Peyer's patch (tissue), 4 donors: ENCODE measurements at regions not wholly inside any gene's neighbourhood (a gene's known extent, or its start where the extent isn't known, plus 50 kb on each side); places are given as distances from the start of the nearest gene placed in this dataset.

Experiments
- POLR2A ChIP-seq, 2 donors: fragments of 450-650 bp; IDR thresholded peaks; one replicate each; pipeline ENCODE4 v1.5.1; 2017; ENCODE audit warnings: antibody characterized with exemption in 2 of 2, mild to moderate bottlenecking in 2 of 2, moderate library complexity in 2 of 2
- TF ChIP-seq, protein P1 (sequence below), 6 experiments: fragments of 450-650 bp in 4 of 6; fragments of 200-600 bp in 2 of 6; sonication (generic) in 1 of 6; IDR thresholded peaks; one replicate each; pipeline ENCODE4 v1.5.1; 2017 to 2019; ENCODE audit warnings: antibody characterized with exemption in 6 of 6, mild to moderate bottlenecking in 3 of 6, moderate library complexity in 1 of 6

DNA sequence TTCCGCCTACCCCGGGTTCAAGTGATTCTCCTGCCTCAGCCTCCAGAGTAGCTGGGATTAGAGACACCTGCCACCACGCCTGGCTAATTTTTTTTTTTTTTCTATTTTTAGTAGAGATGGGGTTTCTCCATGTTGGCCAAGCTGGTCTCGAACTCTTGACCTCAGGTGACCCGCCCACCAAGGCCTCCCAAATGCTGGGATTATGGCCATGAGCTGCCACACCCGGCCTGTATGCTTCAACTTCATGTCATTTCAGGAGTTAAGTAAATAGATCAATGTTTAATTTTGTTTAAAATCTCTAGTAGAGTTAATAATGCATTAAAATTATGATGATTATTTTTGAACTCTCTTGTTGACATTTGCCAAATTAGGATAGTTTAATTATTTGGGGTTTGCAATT lies 121.1 kb upstream of the ALDH1A3 start:
- TF ChIP-seq, protein P1, sequence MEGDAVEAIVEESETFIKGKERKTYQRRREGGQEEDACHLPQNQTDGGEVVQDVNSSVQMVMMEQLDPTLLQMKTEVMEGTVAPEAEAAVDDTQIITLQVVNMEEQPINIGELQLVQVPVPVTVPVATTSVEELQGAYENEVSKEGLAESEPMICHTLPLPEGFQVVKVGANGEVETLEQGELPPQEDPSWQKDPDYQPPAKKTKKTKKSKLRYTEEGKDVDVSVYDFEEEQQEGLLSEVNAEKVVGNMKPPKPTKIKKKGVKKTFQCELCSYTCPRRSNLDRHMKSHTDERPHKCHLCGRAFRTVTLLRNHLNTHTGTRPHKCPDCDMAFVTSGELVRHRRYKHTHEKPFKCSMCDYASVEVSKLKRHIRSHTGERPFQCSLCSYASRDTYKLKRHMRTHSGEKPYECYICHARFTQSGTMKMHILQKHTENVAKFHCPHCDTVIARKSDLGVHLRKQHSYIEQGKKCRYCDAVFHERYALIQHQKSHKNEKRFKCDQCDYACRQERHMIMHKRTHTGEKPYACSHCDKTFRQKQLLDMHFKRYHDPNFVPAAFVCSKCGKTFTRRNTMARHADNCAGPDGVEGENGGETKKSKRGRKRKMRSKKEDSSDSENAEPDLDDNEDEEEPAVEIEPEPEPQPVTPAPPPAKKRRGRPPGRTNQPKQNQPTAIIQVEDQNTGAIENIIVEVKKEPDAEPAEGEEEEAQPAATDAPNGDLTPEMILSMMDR (IDR thresholded peaks at IDR 0.05) = no peak
- TF ChIP-seq POLR2A (IDR thresholded peaks at IDR 0.05) = no peak
